ENCODE measurements at regions not wholly inside any gene's neighbourhood (a gene's known extent, or its start where the extent isn't known, plus 50 kb on each side); places are given as distances from the start of the nearest gene placed in this dataset.

DNA sequence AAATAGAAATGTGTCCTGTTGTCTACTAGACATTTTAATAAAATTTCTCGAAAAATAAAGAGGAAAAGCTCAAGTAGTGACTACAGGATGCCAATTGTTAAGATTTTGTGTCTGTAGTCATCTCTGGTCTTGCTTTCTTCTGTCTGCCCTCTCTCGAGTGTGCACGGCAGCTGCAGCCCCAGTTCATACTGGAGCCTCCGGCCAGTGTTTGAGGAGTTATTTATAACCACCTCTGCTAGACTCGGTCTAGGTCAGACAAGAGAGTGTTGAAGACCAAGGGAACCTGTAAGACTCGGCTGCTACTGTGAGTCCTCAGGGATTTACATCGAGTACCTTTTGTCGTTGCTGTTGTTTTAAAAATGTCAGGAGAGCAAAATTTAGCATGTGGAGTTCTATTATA lies 810.1 kb upstream of the POU3F3 start:
- no peak for TF ChIP-seq POLR2AphosphoS5 (IDR thresholded peaks at IDR 0.05; ENCODE audit: low read depth, low read length)
- no peak for TF ChIP-seq KDM5A (IDR thresholded peaks at IDR 0.05; ENCODE audit: low read length)
- no peak for TF ChIP-seq POLR2A (IDR thresholded peaks at IDR 0.05; ENCODE audit: control extremely low read depth in 1 of 2, low read depth in 2 of 2, low read length in 2 of 2)
- TF ChIP-seq EGR1 (IDR thresholded peaks at IDR 0.05; ENCODE audit: borderline replicate concordance, low read depth, low read length) = no peak
- TF ChIP-seq, protein P1, sequence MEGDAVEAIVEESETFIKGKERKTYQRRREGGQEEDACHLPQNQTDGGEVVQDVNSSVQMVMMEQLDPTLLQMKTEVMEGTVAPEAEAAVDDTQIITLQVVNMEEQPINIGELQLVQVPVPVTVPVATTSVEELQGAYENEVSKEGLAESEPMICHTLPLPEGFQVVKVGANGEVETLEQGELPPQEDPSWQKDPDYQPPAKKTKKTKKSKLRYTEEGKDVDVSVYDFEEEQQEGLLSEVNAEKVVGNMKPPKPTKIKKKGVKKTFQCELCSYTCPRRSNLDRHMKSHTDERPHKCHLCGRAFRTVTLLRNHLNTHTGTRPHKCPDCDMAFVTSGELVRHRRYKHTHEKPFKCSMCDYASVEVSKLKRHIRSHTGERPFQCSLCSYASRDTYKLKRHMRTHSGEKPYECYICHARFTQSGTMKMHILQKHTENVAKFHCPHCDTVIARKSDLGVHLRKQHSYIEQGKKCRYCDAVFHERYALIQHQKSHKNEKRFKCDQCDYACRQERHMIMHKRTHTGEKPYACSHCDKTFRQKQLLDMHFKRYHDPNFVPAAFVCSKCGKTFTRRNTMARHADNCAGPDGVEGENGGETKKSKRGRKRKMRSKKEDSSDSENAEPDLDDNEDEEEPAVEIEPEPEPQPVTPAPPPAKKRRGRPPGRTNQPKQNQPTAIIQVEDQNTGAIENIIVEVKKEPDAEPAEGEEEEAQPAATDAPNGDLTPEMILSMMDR (IDR thresholded peaks at IDR 0.05; ENCODE audit: control extremely low read depth in 1 of 3, insufficient read depth in 1 of 3, low read depth in 1 of 3, low read length in 3 of 3) = no peak

Data from H1 (cell line).